PFSK-1 (cell line): ENCODE measurements at regions not wholly inside any gene's neighbourhood (a gene's known extent, or its start where the extent isn't known, plus 50 kb on each side); places are given as distances from the start of the nearest gene placed in this dataset.

Experiments
- FOXP2 ChIP-seq: optimal IDR thresholded peaks from 2 replicates; pipeline ENCODE3; 2011; ENCODE audit warnings: borderline replicate concordance, control low read depth, inconsistent platforms; ENCODE audit not compliant: insufficient read depth; ENCODE audit errors: extremely low read length, extremely low read depth
- POLR2AphosphoS5 ChIP-seq: IDR thresholded peaks from 2 replicates; pipeline ENCODE4 v1.6.1; 2012; ENCODE audit warnings: low read depth, mild to moderate bottlenecking, control low read depth, low read length, moderate library complexity
- SIN3A ChIP-seq: IDR thresholded peaks from 2 replicates; pipeline ENCODE4 v1.6.1; 2012; ENCODE audit warnings: mild to moderate bottlenecking, low read length, moderate library complexity, borderline replicate concordance; ENCODE audit not compliant: insufficient read depth
- TAF1 ChIP-seq: IDR thresholded peaks from 2 replicates; pipeline ENCODE4 v1.6.1; 2012; ENCODE audit warnings: low read length, control low read depth, borderline replicate concordance; ENCODE audit not compliant: insufficient read depth
- TF ChIP-seq, protein P1 (sequence below), 2 experiments: IDR thresholded peaks; 2 replicates each; pipeline versions ENCODE4 v1.6.1 to v1.8.0; 2011 to 2012; ENCODE audit warnings: low read depth in 2 of 2, low read length in 2 of 2, control low read depth in 1 of 2, inconsistent platforms in 1 of 2, mild to moderate bottlenecking in 1 of 2, moderate library complexity in 1 of 2; ENCODE audit not compliant: insufficient read depth in 1 of 2

GRCh38 chr2:128416109-128416785, 97.6 kb upstream of the HS6ST1 start:
- TF ChIP-seq TAF1 (no peak), POLR2AphosphoS5 (no peak), SIN3A (no peak), FOXP2 (no peak)
- TF ChIP-seq, protein P1, sequence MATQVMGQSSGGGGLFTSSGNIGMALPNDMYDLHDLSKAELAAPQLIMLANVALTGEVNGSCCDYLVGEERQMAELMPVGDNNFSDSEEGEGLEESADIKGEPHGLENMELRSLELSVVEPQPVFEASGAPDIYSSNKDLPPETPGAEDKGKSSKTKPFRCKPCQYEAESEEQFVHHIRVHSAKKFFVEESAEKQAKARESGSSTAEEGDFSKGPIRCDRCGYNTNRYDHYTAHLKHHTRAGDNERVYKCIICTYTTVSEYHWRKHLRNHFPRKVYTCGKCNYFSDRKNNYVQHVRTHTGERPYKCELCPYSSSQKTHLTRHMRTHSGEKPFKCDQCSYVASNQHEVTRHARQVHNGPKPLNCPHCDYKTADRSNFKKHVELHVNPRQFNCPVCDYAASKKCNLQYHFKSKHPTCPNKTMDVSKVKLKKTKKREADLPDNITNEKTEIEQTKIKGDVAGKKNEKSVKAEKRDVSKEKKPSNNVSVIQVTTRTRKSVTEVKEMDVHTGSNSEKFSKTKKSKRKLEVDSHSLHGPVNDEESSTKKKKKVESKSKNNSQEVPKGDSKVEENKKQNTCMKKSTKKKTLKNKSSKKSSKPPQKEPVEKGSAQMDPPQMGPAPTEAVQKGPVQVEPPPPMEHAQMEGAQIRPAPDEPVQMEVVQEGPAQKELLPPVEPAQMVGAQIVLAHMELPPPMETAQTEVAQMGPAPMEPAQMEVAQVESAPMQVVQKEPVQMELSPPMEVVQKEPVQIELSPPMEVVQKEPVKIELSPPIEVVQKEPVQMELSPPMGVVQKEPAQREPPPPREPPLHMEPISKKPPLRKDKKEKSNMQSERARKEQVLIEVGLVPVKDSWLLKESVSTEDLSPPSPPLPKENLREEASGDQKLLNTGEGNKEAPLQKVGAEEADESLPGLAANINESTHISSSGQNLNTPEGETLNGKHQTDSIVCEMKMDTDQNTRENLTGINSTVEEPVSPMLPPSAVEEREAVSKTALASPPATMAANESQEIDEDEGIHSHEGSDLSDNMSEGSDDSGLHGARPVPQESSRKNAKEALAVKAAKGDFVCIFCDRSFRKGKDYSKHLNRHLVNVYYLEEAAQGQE (IDR thresholded peaks at IDR 0.05; ENCODE audit: insufficient read depth in 1 of 2, low read depth in 2 of 2, low read length in 2 of 2): no peak
